ENCODE measurements at regions not wholly inside any gene's neighbourhood (a gene's known extent, or its start where the extent isn't known, plus 50 kb on each side); places are given as distances from the start of the nearest gene placed in this dataset.

DNA sequence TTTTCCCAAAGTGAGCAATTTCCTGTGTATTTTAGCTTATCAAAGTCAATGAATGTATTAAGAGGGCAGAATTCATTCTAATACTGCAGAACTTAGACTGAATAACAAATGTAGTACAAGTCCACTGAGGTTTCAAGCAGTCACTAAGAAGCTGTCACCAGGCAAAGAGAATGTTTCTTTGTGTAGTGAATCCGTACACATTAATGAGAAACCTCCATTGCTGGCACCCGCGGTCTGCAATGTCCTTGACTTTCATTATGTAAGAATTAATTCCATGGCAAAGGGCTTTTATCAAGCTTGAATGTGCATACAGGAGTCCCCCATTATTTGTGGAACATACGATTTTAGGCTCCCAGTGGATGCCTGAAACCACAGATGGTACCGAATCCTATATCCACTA is 719.5 kb upstream of the TMPRSS15 start:
- WGBS (ENCODE audit: extremely low coverage, insufficient coverage, insufficient read length): no CpG with 5 or more reads among the region's 5 CpGs

DNA sequence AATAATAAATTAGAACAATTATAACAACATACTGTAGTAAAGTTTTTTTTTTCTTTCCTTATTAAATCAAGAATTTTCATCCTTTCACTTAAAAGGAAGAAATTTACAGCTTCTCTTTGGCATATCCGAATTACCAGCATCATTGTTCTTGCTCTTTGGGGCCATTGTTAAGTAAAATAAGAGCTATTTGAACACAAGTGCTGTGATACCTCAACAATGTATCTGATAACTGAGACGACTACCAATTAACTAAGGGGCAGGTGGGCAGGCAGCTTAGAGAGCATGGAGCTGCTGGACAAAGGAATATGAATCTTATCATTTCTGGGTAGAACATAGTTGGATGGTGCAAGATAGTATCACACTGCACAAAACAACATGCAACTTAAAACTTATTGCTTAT is 719.9 kb upstream of the TMPRSS15 start:
- Histone ChIP-seq H2BK120ac (ENCODE audit: insufficient read depth, low read length, poor library complexity) (no peak overlapping the region), H3K79me2 (ENCODE audit: control insufficient read depth, insufficient read depth, low read length, poor library complexity) (no peaks in the 10 kb centered on the region), H3K27ac (ENCODE audit: low read depth, low read length) (no peak overlapping the region), H2BK5ac (ENCODE audit: low read depth, low read length, poor library complexity) (no peak overlapping the region), H4K8ac (ENCODE audit: low read depth, low read length) (no peak overlapping the region), H2BK12ac (ENCODE audit: low read length) (no peak overlapping the region), H3K27me3 (ENCODE audit: insufficient read depth, low read length) (no peaks in the 10 kb centered on the region), H3K4me1 (ENCODE audit: control insufficient read depth in 1 of 2, insufficient read depth in 2 of 2, low read length in 2 of 2) (no peaks in the 10 kb centered on the region), H3K9ac (ENCODE audit: low read length) (no peak overlapping the region), H3K4ac (ENCODE audit: low read depth, low read length) (no peak overlapping the region), H3K36me3 (ENCODE audit: control insufficient read depth in 1 of 2, insufficient read depth in 2 of 2, low read length in 2 of 2) (no peaks in the 10 kb centered on the region), H3K9me3 (ENCODE audit: insufficient read depth, low read depth, low read length) (no peaks in the 10 kb centered on the region), H4K91ac (ENCODE audit: low read depth, low read length) (no peak overlapping the region), H3K14ac (ENCODE audit: low read length) (no peak overlapping the region), H3K4me2 (ENCODE audit: low read length) (no peak overlapping the region), H2AFZ (ENCODE audit: insufficient read depth, low read length, poor library complexity) (no peak overlapping the region), H3K79me1 (ENCODE audit: low read length) (no peaks in the 10 kb centered on the region), H3K18ac (ENCODE audit: low read length) (no peak overlapping the region), H2AK5ac (ENCODE audit: low read length) (no peak overlapping the region), H3K23ac (ENCODE audit: low read length) (no peak overlapping the region), H4K12ac (ENCODE audit: low read depth, low read length) (no peak overlapping the region), H3K4me3 (ENCODE audit: low read depth, low read length) (no peak overlapping the region)
- no peak for DNase-seq
- WGBS (ENCODE audit: extremely low coverage, insufficient coverage, insufficient read length): no CpG with 5 or more reads among the region's 2 CpGs

More for the DNA sequence above, 719.5 kb upstream of the TMPRSS15 start:
- Histone ChIP-seq H3K9me3 (ENCODE audit: insufficient read depth, low read depth, low read length) (no peaks in the 10 kb centered on the region), H2AFZ (ENCODE audit: insufficient read depth, low read length, poor library complexity) (no peak overlapping the region), H2BK12ac (ENCODE audit: low read length) (no peak overlapping the region), H2BK120ac (ENCODE audit: insufficient read depth, low read length, poor library complexity) (no peak overlapping the region), H3K23ac (ENCODE audit: low read length) (no peak overlapping the region), H3K14ac (ENCODE audit: low read length) (no peak overlapping the region), H3K9ac (ENCODE audit: low read length) (no peak overlapping the region), H3K4me2 (ENCODE audit: low read length) (no peak overlapping the region), H3K36me3 (ENCODE audit: control insufficient read depth in 1 of 2, insufficient read depth in 2 of 2, low read length in 2 of 2) (no peaks in the 10 kb centered on the region), H3K4me3 (ENCODE audit: low read depth, low read length) (no peak overlapping the region), H4K91ac (ENCODE audit: low read depth, low read length) (no peak overlapping the region), H3K79me2 (ENCODE audit: control insufficient read depth, insufficient read depth, low read length, poor library complexity) (no peaks in the 10 kb centered on the region), H3K4me1 (ENCODE audit: control insufficient read depth in 1 of 2, insufficient read depth in 2 of 2, low read length in 2 of 2) (no peaks in the 10 kb centered on the region), H4K8ac (ENCODE audit: low read depth, low read length) (no peak overlapping the region), H2AK5ac (ENCODE audit: low read length) (no peak overlapping the region), H2BK5ac (ENCODE audit: low read depth, low read length, poor library complexity) (no peak overlapping the region), H3K27ac (ENCODE audit: low read depth, low read length) (no peak overlapping the region), H4K12ac (ENCODE audit: low read depth, low read length) (no peak overlapping the region), H3K18ac (ENCODE audit: low read length) (no peak overlapping the region), H3K79me1 (ENCODE audit: low read length) (no peaks in the 10 kb centered on the region), H3K27me3 (ENCODE audit: insufficient read depth, low read length) (no peaks in the 10 kb centered on the region), H3K4ac (ENCODE audit: low read depth, low read length) (no peak overlapping the region)
- no peak for DNase-seq

DNA sequence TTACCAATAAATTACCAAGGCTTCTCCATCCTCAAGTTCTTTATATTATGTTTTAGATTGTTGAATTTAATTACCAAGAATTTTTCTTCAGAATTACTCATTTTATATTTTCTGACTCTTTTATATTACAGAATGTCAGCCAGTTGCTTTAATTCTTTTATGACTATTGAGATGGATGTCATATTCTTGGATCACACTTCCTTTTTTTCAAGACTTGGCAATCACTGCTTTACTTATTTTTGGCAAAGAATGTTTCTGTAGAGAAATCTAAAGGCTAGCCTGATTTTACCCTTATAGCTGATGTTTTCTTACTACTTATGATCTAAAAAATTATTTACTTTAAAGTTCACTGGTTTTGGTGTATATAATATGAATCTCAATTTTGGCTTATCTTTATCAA is 721.1 kb upstream of the TMPRSS15 start:
- H4K91ac ChIP-seq (ENCODE audit: low read depth, low read length): no peak overlapping the region

DNA sequence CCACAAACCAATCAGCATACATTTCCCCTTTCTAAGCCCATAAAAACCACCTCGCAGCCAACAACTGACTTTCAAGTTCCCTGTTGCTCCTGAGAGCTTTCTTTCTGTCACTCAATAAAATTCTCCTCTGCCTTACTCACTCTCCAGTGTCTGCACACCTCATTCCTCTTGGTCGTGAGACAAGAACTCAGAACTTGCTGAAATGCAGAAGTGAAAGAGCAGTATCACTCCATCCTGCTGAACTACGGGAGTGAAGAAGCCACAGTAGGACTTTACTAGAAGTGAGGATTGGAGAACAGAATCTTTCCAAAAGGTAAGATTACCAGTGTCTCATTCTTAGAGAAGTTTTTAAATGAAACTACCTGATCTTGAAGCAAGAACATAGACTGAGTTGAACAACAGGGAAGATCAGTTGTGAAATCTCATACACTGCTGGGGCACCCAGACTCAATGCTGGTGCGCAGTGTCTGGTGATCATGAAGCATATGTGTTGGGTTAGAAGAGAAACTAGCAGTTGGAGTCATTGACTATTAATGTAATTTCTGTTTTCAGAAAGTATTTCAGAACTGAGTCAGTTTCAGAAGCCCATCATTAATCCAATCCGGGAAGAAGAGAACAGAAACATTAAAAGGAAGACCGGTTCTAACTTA is 726.9 kb upstream of the TMPRSS15 start:
- Histone ChIP-seq H3K9me3 (ENCODE audit: insufficient read depth, low read depth, low read length) (no peaks in the 10 kb centered on the region), H2BK12ac (ENCODE audit: low read length) (no peak overlapping the region), H3K79me2 (ENCODE audit: control insufficient read depth, insufficient read depth, low read length, poor library complexity) (no peaks in the 10 kb centered on the region), H3K36me3 (ENCODE audit: control insufficient read depth in 1 of 2, insufficient read depth in 2 of 2, low read length in 2 of 2) (no peaks in the 10 kb centered on the region), H3K9ac (ENCODE audit: low read length) (no peak overlapping the region), H3K4me3 (ENCODE audit: low read depth, low read length) (no peak overlapping the region), H3K14ac (ENCODE audit: low read length) (no peak overlapping the region), H2BK5ac (ENCODE audit: low read depth, low read length, poor library complexity) (no peak overlapping the region), H4K8ac (ENCODE audit: low read depth, low read length) (no peak overlapping the region), H3K4me1 (ENCODE audit: control insufficient read depth in 1 of 2, insufficient read depth in 2 of 2, low read length in 2 of 2) (no peaks in the 10 kb centered on the region), H2BK120ac (ENCODE audit: insufficient read depth, low read length, poor library complexity) (no peak overlapping the region), H3K23ac (ENCODE audit: low read length) (no peak overlapping the region), H3K4ac (ENCODE audit: low read depth, low read length) (no peak overlapping the region), H3K4me2 (ENCODE audit: low read length) (no peak overlapping the region), H2AK5ac (ENCODE audit: low read length) (no peak overlapping the region), H4K91ac (ENCODE audit: low read depth, low read length) (no peak overlapping the region), H3K18ac (ENCODE audit: low read length) (no peak overlapping the region), H2AFZ (ENCODE audit: insufficient read depth, low read length, poor library complexity) (no peak overlapping the region), H3K79me1 (ENCODE audit: low read length) (no peaks in the 10 kb centered on the region), H3K27ac (ENCODE audit: low read depth, low read length) (no peak overlapping the region), H3K27me3 (ENCODE audit: insufficient read depth, low read length) (no peaks in the 10 kb centered on the region), H4K12ac (ENCODE audit: low read depth, low read length) (no peak overlapping the region)
- no CpG with 5 or more reads among the region's 6 CpGs for WGBS (ENCODE audit: extremely low coverage, insufficient coverage, insufficient read length)
- DNase-seq: no peak

More for the DNA sequence above, 721.1 kb upstream of the TMPRSS15 start:
- no peak overlapping the region for H3K4me2 ChIP-seq (ENCODE audit: low read length)
- no peak overlapping the region for H2BK12ac ChIP-seq (ENCODE audit: low read length)
- H2BK120ac ChIP-seq (ENCODE audit: insufficient read depth, low read length, poor library complexity): no peak overlapping the region
- H3K79me1 ChIP-seq (ENCODE audit: low read length): no peaks in the 10 kb centered on the region
- H3K79me2 ChIP-seq (ENCODE audit: control insufficient read depth, insufficient read depth, low read length, poor library complexity): no peaks in the 10 kb centered on the region
- no peak overlapping the region for H3K23ac ChIP-seq (ENCODE audit: low read length)
- H3K4ac ChIP-seq (ENCODE audit: low read depth, low read length): no peak overlapping the region
- no peak overlapping the region for H4K12ac ChIP-seq (ENCODE audit: low read depth, low read length)
- no peak overlapping the region for H3K18ac ChIP-seq (ENCODE audit: low read length)
- no peak overlapping the region for H3K4me3 ChIP-seq (ENCODE audit: low read depth, low read length)
- no peak overlapping the region for H4K8ac ChIP-seq (ENCODE audit: low read depth, low read length)
- H2AK5ac ChIP-seq (ENCODE audit: low read length): no peak overlapping the region
- no peaks in the 10 kb centered on the region for H3K27me3 ChIP-seq (ENCODE audit: insufficient read depth, low read length)
- no peak overlapping the region for H3K27ac ChIP-seq (ENCODE audit: low read depth, low read length)
- H3K9me3 ChIP-seq (ENCODE audit: insufficient read depth, low read depth, low read length): no peaks in the 10 kb centered on the region
- H2BK5ac ChIP-seq (ENCODE audit: low read depth, low read length, poor library complexity): no peak overlapping the region
- H3K36me3 ChIP-seq (ENCODE audit: control insufficient read depth in 1 of 2, insufficient read depth in 2 of 2, low read length in 2 of 2): no peaks in the 10 kb centered on the region
- no peak overlapping the region for H3K9ac ChIP-seq (ENCODE audit: low read length)
- no peak overlapping the region for H2AFZ ChIP-seq (ENCODE audit: insufficient read depth, low read length, poor library complexity)
- H3K14ac ChIP-seq (ENCODE audit: low read length): no peak overlapping the region
- no peak for DNase-seq
- no peaks in the 10 kb centered on the region for H3K4me1 ChIP-seq (ENCODE audit: control insufficient read depth in 1 of 2, insufficient read depth in 2 of 2, low read length in 2 of 2)
